ENCODE measurements at regions not wholly inside any gene's neighbourhood (a gene's known extent, or its start where the extent isn't known, plus 50 kb on each side); places are given as distances from the start of the nearest gene placed in this dataset.

- in situ Hi-C loops (cut with MboI; ENCODE audit: low sequenced_read_pairs): no loop called here
These were observed 672.2 kb downstream of the CPS1 start for GRCh38 chr2:211228559-211228958.

GRCh38 chr2:211237586-211238275, 681.3 kb downstream of the CPS1 start:
- no peak for DNase-seq (ENCODE audit: low spot score in 2 of 2)
- no peaks in the 10 kb centered on the region for H3K4me1 ChIP-seq
- H3K27me3 ChIP-seq (ENCODE audit: low read depth): no peaks in the 10 kb centered on the region
- H3K9me3 ChIP-seq: no peaks in the 10 kb centered on the region
- no peaks in the 10 kb centered on the region for H3K36me3 ChIP-seq (replicated peaks)
- H3K4me3 ChIP-seq: no peak overlapping the region
- in situ Hi-C loops (cut with MboI; ENCODE audit: low sequenced_read_pairs): no loop called here

More at GRCh38 chr2:211228559-211228958, 672.2 kb downstream of the CPS1 start:
- Histone ChIP-seq H3K4me1 (0 out of 2 replicates have a peak, but pooled peaks cover 3% of the 10 kb centered on the region), H3K9me3 (no peaks in the 10 kb centered on the region), H3K36me3 (replicated peaks) (no peaks in the 10 kb centered on the region), H3K27me3 (ENCODE audit: low read depth) (no peaks in the 10 kb centered on the region), H3K4me3 (no peak overlapping the region)
- no peak for DNase-seq (ENCODE audit: low spot score in 2 of 2)

GRCh38 chr2:211241891-211242290, 685.5 kb downstream of the CPS1 start:
- no peaks in the 10 kb centered on the region for H3K4me1 ChIP-seq
- no peaks in the 10 kb centered on the region for H3K27me3 ChIP-seq (ENCODE audit: low read depth)
- H3K9me3 ChIP-seq: no peaks in the 10 kb centered on the region
- in situ Hi-C loops (cut with MboI; ENCODE audit: low sequenced_read_pairs): no loop called here
- H3K36me3 ChIP-seq (replicated peaks): no peaks in the 10 kb centered on the region
- H3K4me3 ChIP-seq: no peak overlapping the region
- no peak for DNase-seq (ENCODE audit: low spot score in 2 of 2)

GRCh38 chr2:211247751-211248150, 691.4 kb downstream of the CPS1 start:
- Histone ChIP-seq H3K36me3 (replicated peaks) (no peaks in the 10 kb centered on the region), H3K9me3 (no peaks in the 10 kb centered on the region), H3K4me1 (no peaks in the 10 kb centered on the region), H3K27me3 (ENCODE audit: low read depth) (no peaks in the 10 kb centered on the region), H3K4me3 (no peak overlapping the region)
- no peak for DNase-seq (ENCODE audit: low spot score in 2 of 2)
- in situ Hi-C loops (cut with MboI; ENCODE audit: low sequenced_read_pairs): no loop called here

- Histone ChIP-seq H3K36me3 (replicated peaks) (no peaks in the 10 kb centered on the region), H3K4me3 (no peak overlapping the region), H3K27me3 (ENCODE audit: low read depth) (no peaks in the 10 kb centered on the region), H3K4me1 (no peaks in the 10 kb centered on the region), H3K9me3 (no peaks in the 10 kb centered on the region)
- in situ Hi-C loops (cut with MboI; ENCODE audit: low sequenced_read_pairs): no loop called here
- DNase-seq (ENCODE audit: low spot score in 2 of 2): no peak
These were observed 692.4 kb downstream of the CPS1 start for GRCh38 chr2:211248841-211249240.

GRCh38 chr2:211251016-211251415, 694.6 kb downstream of the CPS1 start:
- Histone ChIP-seq H3K36me3 (replicated peaks) (no peaks in the 10 kb centered on the region), H3K9me3 (no peaks in the 10 kb centered on the region), H3K27me3 (ENCODE audit: low read depth) (no peaks in the 10 kb centered on the region), H3K4me3 (no peak overlapping the region), H3K4me1 (no peaks in the 10 kb centered on the region)
- in situ Hi-C loops (cut with MboI; ENCODE audit: low sequenced_read_pairs): no loop called here
- no peak for DNase-seq (ENCODE audit: low spot score in 2 of 2)

- Histone ChIP-seq H3K27me3 (ENCODE audit: low read depth) (no peaks in the 10 kb centered on the region), H3K4me1 (no peaks in the 10 kb centered on the region), H3K36me3 (replicated peaks) (no peaks in the 10 kb centered on the region), H3K9me3 (no peaks in the 10 kb centered on the region), H3K4me3 (no peak overlapping the region)
- in situ Hi-C loops (cut with MboI; ENCODE audit: low sequenced_read_pairs): no loop called here
- no peak for DNase-seq (ENCODE audit: low spot score in 2 of 2)
These were observed 702.4 kb downstream of the CPS1 start for GRCh38 chr2:211258646-211259335.

- in situ Hi-C loops (cut with MboI; ENCODE audit: low sequenced_read_pairs): no loop called here
- no peak overlapping the region for H3K4me3 ChIP-seq
- no peaks in the 10 kb centered on the region for H3K4me1 ChIP-seq
- H3K9me3 ChIP-seq: no peaks in the 10 kb centered on the region
- DNase-seq (ENCODE audit: low spot score in 2 of 2): no peak
- H3K27me3 ChIP-seq (ENCODE audit: low read depth): no peaks in the 10 kb centered on the region
- no peaks in the 10 kb centered on the region for H3K36me3 ChIP-seq (replicated peaks)
These were observed 703.6 kb downstream of the CPS1 start for GRCh38 chr2:211259831-211260476.

- H3K36me3 ChIP-seq (replicated peaks): no peaks in the 10 kb centered on the region
- no peaks in the 10 kb centered on the region for H3K4me1 ChIP-seq
- in situ Hi-C loops (cut with MboI; ENCODE audit: low sequenced_read_pairs): no loop called here
- H3K4me3 ChIP-seq: no peak overlapping the region
- H3K9me3 ChIP-seq: no peaks in the 10 kb centered on the region
- no peak for DNase-seq (ENCODE audit: low spot score in 2 of 2)
- H3K27me3 ChIP-seq (ENCODE audit: low read depth): no peaks in the 10 kb centered on the region
These were observed 713.9 kb downstream of the CPS1 start for GRCh38 chr2:211270257-211270656.

- H3K4me1 ChIP-seq: no peaks in the 10 kb centered on the region
- in situ Hi-C loops (cut with MboI; ENCODE audit: low sequenced_read_pairs): no loop called here
- no peaks in the 10 kb centered on the region for H3K36me3 ChIP-seq (replicated peaks)
- H3K4me3 ChIP-seq: no peak overlapping the region
- H3K27me3 ChIP-seq (ENCODE audit: low read depth): no peaks in the 10 kb centered on the region
- no peaks in the 10 kb centered on the region for H3K9me3 ChIP-seq
- DNase-seq (ENCODE audit: low spot score in 2 of 2): no peak
These were observed 725.2 kb downstream of the CPS1 start for GRCh38 chr2:211281430-211282073.

- Histone ChIP-seq H3K4me3 (no peak overlapping the region), H3K9me3 (no peaks in the 10 kb centered on the region), H3K27me3 (ENCODE audit: low read depth) (no peaks in the 10 kb centered on the region), H3K36me3 (replicated peaks) (no peaks in the 10 kb centered on the region), H3K4me1 (peaks cover 5% of the 10 kb centered on the region)
- in situ Hi-C loops (cut with MboI; ENCODE audit: low sequenced_read_pairs): no loop called here
- DNase-seq (ENCODE audit: low spot score in 2 of 2): no peak
These were observed 746.3 kb downstream of the CPS1 start for GRCh38 chr2:211302676-211303075.

- no peak for DNase-seq (ENCODE audit: low spot score in 2 of 2)
- H3K4me3 ChIP-seq: no peak overlapping the region
- no peaks in the 10 kb centered on the region for H3K27me3 ChIP-seq (ENCODE audit: low read depth)
- in situ Hi-C loops (cut with MboI; ENCODE audit: low sequenced_read_pairs): no loop called here
- peaks cover 5% of the 10 kb centered on the region for H3K4me1 ChIP-seq
- H3K9me3 ChIP-seq: no peaks in the 10 kb centered on the region
- no peaks in the 10 kb centered on the region for H3K36me3 ChIP-seq (replicated peaks)
These were observed 750.5 kb downstream of the CPS1 start for GRCh38 chr2:211306929-211307328.

Measured in HAP-1 (cell line).